Stimulated activated CD4-positive, alpha-beta T cell treated with anti-CD3 and anti-CD28 coated beads, Interleukin-1b, Interleukin-23, amount 100 ng/mL, for 4 hours (primary cell): ENCODE measurements at regions not wholly inside any gene's neighbourhood (a gene's known extent, or its start where the extent isn't known, plus 50 kb on each side); places are given as distances from the start of the nearest gene placed in this dataset.
A peak's percentile ranks its signal among the peaks of the same experiment; 100 is the strongest.
"Not testable (repeated sequence)": the region's sequence is repeated elsewhere in the genome, so short reads cannot be mapped to it uniquely, and the experiment has no call there.

Experiments used
- DNase-seq, 2 donors: peaks; one replicate each; pipeline ENCODE4 v3.0.0-alpha.2; 2020; ENCODE audit warnings: low read depth in 2 of 2

DNA sequence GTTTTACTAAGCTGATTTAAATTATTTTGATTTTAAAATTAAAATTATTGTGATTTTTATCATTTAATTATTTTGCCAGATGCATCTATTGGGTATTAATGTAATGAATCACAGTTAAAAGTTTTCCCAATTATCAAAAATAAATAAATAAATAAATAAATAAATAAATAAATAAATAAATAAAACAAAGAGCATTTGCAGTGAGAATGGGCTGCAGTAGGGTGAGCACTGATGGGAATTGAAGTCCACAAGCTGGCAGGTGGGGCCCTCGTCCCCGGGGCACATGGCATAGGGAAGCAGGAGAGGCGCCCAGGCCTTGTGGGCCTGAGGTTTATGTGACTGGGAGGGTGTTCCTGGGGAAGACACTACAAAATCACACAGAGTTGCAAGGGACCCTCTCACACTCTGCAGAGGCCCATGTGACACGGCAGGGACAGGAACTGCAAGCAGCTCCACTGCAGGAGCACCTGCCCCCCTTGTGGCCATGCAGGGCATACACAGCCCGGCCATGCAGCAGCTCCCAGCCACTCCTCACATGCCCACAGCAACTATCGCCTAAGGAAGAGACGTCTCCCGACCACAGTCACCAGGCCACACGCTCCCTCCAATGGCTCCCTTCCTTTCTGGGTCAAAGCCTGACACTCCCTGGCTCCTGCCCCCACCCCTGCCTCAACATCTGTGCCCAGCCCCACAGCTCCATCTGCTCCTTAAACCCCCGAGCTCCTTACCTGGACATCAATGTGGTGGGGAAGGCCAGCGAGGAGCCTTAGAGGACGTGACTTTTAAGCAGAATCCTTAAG lies 256.3 kb upstream of the SFSWAP start:
- peak in 1 of 2 donors; percentile 14 for DNase-seq

DNA sequence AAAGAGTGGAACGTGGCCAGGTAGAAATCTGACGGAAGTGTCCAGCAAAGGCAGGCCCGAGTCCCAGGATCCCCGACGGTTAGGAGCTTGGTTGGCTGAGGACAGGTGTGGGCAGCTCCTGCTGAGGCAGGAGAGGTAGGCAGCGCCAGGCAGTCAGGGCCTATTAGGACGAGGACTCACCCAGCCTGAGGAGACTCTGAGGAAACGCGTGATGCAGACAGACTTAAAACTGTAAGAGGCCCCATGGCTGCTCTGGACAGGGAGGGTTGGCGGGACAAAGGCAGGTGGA lies 255.7 kb upstream of the SFSWAP start:
- no peak for DNase-seq

- no peak for DNase-seq
Observed at GRCh38 chr12:131455581-131456110, 255.2 kb upstream of the SFSWAP start.

DNA sequence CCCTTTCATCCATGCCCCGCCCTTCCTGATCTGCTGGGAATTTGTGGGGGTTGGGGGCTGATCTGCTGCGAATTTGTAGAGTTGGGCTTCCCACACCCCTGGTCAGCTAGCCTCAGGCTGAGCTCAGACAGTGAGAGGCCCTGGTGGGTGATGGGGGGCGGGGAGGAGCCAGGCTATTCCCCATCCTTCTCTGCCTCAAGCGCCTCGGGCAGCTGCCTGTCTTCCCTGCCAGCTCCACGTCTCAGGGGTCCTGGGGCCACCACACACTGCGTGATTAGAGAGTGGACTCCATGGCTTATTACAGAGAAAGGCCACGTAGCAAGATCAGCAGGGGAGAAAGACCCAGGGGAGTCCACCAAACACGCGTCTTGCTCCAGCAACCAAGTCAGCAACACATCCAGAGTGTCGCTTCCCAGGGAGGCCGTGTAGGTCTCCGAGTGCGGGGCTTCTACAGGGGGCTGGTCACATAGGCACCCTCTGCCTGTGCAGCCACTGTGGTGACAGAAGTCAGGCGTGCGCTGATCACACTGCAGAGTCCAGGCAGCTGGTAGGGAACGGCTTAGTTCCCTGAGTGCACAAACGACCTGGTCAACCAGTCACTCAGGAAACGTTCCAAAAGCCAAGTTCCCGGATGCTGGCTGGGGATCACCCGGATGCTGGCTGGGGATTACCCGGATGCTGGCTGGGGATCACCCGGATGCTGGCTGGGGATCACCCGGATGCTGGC lies 254.4 kb upstream of the SFSWAP start:
- DNase-seq, result no peak

DNA sequence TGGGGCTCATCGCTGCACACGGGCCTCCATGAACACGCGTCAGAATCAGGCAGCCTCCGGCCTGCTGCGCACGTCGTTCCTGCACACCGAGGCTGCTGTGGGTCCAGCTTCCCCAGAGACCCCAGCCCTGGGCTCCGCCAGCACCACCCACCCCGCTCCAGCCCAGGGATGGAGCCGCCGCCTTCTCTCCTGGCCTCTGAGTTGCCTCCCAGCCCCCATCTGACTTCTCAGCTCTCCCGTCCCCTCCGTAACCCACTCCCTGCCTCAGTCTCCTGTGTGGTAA lies 253.9 kb upstream of the SFSWAP start:
- DNase-seq, result no peak

- DNase-seq, result no peak
Observed at GRCh38 chr12:131457331-131458047, 253.4 kb upstream of the SFSWAP start.

DNA sequence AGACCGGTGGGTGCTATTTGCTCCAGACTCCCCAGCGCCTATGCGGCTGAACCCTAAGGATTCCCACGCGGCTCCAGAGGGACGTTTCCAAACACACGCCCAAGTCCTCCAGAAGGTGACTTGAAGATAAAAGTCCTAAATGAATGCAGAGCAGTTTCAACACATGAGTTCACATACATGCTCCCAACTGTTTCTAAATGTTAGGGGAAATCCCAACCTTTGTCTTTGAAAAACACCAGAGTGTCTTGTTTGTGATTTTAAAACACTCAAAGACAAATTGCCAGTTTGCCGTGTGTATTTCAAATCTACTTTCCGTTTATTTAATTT lies 252.9 kb upstream of the SFSWAP start:
- DNase-seq, result no peak

DNA sequence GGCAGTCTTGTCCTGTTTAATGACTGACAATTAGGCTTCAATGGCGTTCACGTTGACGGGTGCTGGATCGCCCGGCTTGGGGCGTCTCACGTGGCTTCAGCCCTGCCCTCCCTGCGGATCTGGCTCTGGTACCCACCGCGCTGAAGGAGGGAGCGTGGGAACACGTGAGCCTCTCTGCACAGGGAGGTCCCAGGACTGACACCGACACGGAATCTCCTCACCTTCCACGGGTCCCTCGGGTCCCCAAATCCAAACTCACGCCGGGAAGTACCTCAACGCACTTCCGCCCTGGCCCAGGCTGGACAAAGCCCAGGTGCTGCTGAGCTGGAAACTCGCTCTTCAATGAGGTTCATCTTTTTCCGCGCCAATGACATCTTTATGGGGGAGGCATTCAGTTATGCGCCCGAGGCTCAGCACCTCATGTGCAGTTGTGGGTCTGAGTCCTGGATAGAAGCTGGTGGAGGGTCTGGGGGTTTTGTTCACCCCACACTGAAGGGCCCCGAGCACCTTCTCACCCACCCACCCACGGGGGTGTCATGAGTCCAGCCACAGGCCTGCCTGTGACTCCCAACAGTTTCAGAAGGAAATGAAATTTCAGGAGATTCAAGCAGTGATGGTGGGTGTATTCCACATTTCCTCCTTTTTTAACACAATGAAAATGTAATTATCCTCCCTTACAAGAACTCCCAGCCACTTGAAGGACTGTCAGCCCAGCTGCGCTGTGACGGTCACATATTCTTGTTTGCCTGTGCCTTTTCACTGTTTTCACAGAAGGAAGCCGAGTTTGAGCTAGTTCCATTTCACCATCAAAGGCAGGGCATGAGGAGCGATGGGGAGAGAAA lies 251.7 kb upstream of the SFSWAP start:
- no peak for DNase-seq

GRCh38 chr12:131459773-131460365 lies 251.0 kb upstream of the SFSWAP start:
- DNase-seq, result no peak

- no peak for DNase-seq
Observed at GRCh38 chr12:131460520-131460919, 250.4 kb upstream of the SFSWAP start.

GRCh38 chr12:131461096-131461495 lies 249.8 kb upstream of the SFSWAP start:
- DNase-seq, result no peak

DNA sequence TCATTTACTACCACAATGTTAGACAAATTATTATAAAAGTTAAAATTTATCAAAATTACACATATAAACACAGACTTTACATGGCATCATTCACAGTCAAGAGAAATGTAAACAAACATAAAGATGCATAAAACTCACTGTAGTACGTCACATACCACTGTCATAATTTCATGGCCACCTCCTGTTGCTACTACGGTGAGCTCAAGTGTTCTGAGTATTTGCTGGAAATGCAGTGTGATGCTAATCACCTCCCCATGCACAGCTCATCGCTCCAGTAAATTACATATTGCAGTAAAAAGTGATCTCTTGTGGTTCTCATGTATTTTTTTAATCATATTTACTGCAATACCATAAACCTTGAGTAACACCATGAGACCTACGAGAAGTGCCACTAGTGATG lies 247.7 kb upstream of the SFSWAP start:
- no peak for DNase-seq

DNA sequence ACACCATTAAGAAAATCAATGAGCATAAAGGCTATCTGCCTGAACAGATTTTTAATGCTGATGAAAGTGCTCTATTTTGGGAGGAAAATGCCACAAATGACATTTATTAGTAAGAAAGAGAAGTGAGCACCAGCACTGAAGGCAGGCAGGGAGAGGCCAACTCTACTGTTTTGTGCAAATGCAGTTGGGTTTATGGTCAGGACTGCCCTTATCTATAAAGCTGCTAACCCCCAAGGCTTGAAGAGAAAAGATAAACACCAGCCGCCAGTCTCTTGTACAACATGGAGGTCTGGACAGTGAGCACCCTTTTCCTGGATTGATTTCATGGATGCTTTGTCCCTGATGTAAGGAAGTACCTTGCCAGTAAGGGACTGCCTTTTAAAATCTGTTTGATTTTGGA lies 246.8 kb upstream of the SFSWAP start:
- no peak for DNase-seq

- DNase-seq, result no peak
Observed at GRCh38 chr12:131466306-131466705, 244.6 kb upstream of the SFSWAP start.

GRCh38 chr12:131466932-131467331 lies 244.0 kb upstream of the SFSWAP start:
- DNase-seq, result no peak

- no peak for DNase-seq
Observed at GRCh38 chr12:131468206-131468605, 242.7 kb upstream of the SFSWAP start.

- DNase-seq, result not testable (repeated sequence)
Observed at GRCh38 chr12:131469945-131470344, 240.9 kb upstream of the SFSWAP start.

- no peak for DNase-seq
Observed at GRCh38 chr12:131471271-131471905, 239.5 kb upstream of the SFSWAP start.

DNA sequence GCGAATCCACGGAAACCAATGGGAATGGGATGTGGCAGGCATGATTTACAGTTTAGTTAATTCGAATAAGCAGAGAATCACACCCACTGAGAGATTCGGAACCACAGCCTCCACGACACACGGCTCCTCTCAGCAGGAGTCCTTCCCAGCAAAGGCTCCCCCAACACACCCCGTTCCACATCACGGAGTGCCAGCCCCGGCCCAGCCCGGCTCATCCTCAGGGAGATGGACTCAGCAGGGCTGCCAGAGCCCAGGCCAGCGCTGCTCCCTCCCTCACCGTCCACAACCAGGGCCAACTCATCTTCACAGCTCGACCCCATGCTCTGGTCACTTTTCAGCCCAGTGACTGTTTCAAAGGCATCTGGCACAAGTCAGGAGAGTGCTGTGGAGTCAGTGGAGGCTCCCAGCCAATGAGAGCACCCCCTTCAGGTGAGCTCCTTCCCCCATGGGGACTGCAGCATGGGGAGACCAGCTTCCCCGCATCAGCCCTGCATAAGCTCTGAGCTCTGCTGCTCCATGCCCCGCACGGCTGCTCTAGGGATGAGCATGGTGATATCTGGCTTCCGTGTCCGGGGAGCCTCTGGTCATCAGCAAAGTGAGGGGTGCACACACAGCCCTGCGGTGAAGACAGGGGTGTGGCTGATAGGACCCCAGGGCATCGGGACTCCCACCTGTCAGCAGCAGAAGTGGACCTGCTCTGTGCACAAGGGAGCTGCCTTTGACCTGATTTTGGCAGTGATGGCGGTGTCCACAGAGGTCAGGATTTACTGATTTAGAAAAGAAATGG lies 238.8 kb upstream of the SFSWAP start:
- DNase-seq, result no peak

GRCh38 chr12:131473261-131473660 lies 237.6 kb upstream of the SFSWAP start:
- DNase-seq, result no peak
